Limb (tissue), 2 donors: ENCODE measurements at regions not wholly inside any gene's neighbourhood (a gene's known extent, or its start where the extent isn't known, plus 50 kb on each side); places are given as distances from the start of the nearest gene placed in this dataset.
"Not testable (repeated sequence)": the region's sequence is repeated elsewhere in the genome, so short reads cannot be mapped to it uniquely, and the experiment has no call there.

Experiments used
- DNase-seq, 2 donors: peaks; one replicate each; pipeline ENCODE4 v3.0.0-alpha.2; 2016; ENCODE audit errors: extremely low spot score in 2 of 2

GRCh38 chr2:149761611-149762010 is 174.0 kb upstream of the MMADHC start:
- no peak for DNase-seq

- DNase-seq: not testable (repeated sequence)
These were observed 171.8 kb upstream of the MMADHC start for GRCh38 chr2:149759382-149759781.

- not testable (repeated sequence) for DNase-seq
These were observed 167.1 kb upstream of the MMADHC start for GRCh38 chr2:149754722-149755121.

GRCh38 chr2:149747456-149747855 is 159.9 kb upstream of the MMADHC start:
- no peak for DNase-seq

- DNase-seq: no peak
These were observed 158.0 kb upstream of the MMADHC start for GRCh38 chr2:149745396-149746230.

GRCh38 chr2:149744865-149745264 is 157.3 kb upstream of the MMADHC start:
- no peak for DNase-seq

GRCh38 chr2:149743842-149744448 is 156.4 kb upstream of the MMADHC start:
- DNase-seq: peak in 1 of 2 donors; percentile 68

GRCh38 chr2:149741646-149742045 is 154.1 kb upstream of the MMADHC start:
- DNase-seq: no peak

GRCh38 chr2:149740490-149740889 is 152.9 kb upstream of the MMADHC start:
- DNase-seq: no peak

- no peak for DNase-seq
These were observed 152.3 kb upstream of the MMADHC start for GRCh38 chr2:149739883-149740265.

- DNase-seq: no peak
These were observed 151.8 kb upstream of the MMADHC start for GRCh38 chr2:149739171-149739882.

- no peak for DNase-seq
These were observed 151.2 kb upstream of the MMADHC start for GRCh38 chr2:149738767-149739166.

GRCh38 chr2:149737896-149738295 is 150.3 kb upstream of the MMADHC start:
- no peak for DNase-seq

GRCh38 chr2:149735237-149735958 is 147.8 kb upstream of the MMADHC start:
- DNase-seq: no peak

- no peak for DNase-seq
These were observed 146.5 kb upstream of the MMADHC start for GRCh38 chr2:149733936-149734685.

GRCh38 chr2:149732730-149733290 is 145.2 kb upstream of the MMADHC start:
- DNase-seq: no peak

- no peak for DNase-seq
These were observed 144.6 kb upstream of the MMADHC start for GRCh38 chr2:149732001-149732685.

- DNase-seq: no peak
These were observed 143.5 kb upstream of the MMADHC start for GRCh38 chr2:149731079-149731478.

- DNase-seq: no peak
These were observed 142.0 kb upstream of the MMADHC start for GRCh38 chr2:149729586-149729985.

GRCh38 chr2:149727927-149728326 is 140.4 kb upstream of the MMADHC start:
- no peak for DNase-seq
